ENCODE measurements at regions not wholly inside any gene's neighbourhood (a gene's known extent, or its start where the extent isn't known, plus 50 kb on each side); places are given as distances from the start of the nearest gene placed in this dataset.

DNA sequence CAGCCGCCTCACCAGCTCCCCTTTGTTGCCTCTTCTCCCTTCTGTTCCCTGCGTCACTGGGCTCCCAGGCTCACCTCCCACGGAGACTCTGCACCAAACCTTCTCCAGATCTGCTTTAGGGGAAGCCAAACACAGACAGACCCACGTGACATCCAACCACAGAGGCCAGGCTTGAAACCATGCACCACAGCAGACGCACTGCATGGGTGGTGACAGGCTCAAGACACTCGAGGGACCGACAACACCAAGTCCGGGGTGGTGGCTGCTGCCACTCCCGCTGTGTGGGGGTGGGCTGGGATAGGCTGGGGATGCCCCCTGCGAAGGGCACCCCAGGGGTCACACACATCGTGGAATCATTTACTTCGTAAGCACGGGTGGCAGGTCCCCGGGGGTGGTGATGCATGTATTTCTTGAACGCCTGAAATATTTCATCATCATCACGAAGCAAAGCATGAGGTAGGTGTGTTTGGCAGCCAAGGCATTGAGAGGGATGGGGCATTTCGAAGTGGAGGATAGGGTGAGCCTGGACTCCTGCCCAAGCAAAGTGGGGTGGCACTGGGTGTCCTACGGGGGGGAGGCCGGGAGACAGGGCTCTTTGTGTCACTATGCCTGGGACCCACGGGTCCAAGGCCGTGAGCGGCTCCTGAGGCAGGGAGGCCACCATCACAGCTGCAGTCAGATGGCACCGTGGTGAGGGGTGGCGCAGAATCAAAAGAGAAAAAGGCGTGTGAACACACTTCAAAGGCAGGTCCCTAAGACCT lies 66.8 kb upstream of the RFLNA start:
- TF ChIP-seq MAFK (IDR thresholded peaks at IDR 0.05; ENCODE audit: partially characterized antibody) (no peak), ESRRA (IDR thresholded peaks at IDR 0.05; ENCODE audit: borderline replicate concordance, low read length) (no peak), CHD4 (IDR thresholded peaks at IDR 0.05; ENCODE audit: borderline replicate concordance) (no peak)
- TF ChIP-seq, protein P1, sequence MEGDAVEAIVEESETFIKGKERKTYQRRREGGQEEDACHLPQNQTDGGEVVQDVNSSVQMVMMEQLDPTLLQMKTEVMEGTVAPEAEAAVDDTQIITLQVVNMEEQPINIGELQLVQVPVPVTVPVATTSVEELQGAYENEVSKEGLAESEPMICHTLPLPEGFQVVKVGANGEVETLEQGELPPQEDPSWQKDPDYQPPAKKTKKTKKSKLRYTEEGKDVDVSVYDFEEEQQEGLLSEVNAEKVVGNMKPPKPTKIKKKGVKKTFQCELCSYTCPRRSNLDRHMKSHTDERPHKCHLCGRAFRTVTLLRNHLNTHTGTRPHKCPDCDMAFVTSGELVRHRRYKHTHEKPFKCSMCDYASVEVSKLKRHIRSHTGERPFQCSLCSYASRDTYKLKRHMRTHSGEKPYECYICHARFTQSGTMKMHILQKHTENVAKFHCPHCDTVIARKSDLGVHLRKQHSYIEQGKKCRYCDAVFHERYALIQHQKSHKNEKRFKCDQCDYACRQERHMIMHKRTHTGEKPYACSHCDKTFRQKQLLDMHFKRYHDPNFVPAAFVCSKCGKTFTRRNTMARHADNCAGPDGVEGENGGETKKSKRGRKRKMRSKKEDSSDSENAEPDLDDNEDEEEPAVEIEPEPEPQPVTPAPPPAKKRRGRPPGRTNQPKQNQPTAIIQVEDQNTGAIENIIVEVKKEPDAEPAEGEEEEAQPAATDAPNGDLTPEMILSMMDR (IDR thresholded peaks at IDR 0.05): no peak
